ENCODE measurements at regions not wholly inside any gene's neighbourhood (a gene's known extent, or its start where the extent isn't known, plus 50 kb on each side); places are given as distances from the start of the nearest gene placed in this dataset.

DNA sequence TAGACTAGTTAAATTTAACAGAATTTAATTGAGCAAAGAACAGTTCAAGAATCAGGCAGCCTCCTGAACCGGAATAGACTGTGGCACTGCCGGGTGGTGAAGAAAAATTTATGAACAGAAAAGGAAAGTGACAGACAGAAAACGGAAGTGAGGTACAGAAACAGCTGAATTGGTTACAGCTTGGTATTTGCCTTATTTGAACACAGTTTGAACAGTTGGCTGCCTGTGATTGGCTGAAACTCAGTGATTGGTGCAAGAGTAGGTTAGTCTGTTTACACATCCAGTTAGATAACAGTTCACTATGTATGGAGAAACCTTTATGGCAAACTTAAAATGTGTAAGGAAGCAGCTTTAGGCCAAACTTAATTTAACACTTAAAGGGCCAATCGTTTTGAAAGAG, 116.0 kb upstream of the CITED2 start:
- no peak for TF ChIP-seq POLR2A (IDR thresholded peaks at IDR 0.05)
- TF ChIP-seq, protein P1, sequence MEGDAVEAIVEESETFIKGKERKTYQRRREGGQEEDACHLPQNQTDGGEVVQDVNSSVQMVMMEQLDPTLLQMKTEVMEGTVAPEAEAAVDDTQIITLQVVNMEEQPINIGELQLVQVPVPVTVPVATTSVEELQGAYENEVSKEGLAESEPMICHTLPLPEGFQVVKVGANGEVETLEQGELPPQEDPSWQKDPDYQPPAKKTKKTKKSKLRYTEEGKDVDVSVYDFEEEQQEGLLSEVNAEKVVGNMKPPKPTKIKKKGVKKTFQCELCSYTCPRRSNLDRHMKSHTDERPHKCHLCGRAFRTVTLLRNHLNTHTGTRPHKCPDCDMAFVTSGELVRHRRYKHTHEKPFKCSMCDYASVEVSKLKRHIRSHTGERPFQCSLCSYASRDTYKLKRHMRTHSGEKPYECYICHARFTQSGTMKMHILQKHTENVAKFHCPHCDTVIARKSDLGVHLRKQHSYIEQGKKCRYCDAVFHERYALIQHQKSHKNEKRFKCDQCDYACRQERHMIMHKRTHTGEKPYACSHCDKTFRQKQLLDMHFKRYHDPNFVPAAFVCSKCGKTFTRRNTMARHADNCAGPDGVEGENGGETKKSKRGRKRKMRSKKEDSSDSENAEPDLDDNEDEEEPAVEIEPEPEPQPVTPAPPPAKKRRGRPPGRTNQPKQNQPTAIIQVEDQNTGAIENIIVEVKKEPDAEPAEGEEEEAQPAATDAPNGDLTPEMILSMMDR (IDR thresholded peaks at IDR 0.05), result no peak
- no peak for TF ChIP-seq EP300 (IDR thresholded peaks at IDR 0.05)
